ENCODE measurements at regions not wholly inside any gene's neighbourhood (a gene's known extent, or its start where the extent isn't known, plus 50 kb on each side); places are given as distances from the start of the nearest gene placed in this dataset.
A peak's percentile ranks its signal among the peaks of the same experiment; 100 is the strongest.

GRCh38 chr1:64340361-64340760 lies 129.6 kb upstream of the CACHD1 start:
- TF ChIP-seq SPI1 (IDR thresholded peaks at IDR 0.05; ENCODE audit: borderline replicate concordance, low read depth) (peak; percentile 29; the same call in 1 of the 2 replicates), REST (IDR thresholded peaks at IDR 0.05; ENCODE audit: insufficient replicate concordance, low read depth) (no peak)
- Histone ChIP-seq H3K4me3 (replicated peaks; ENCODE audit: insufficient read depth, low read length) (no peak overlapping the region), H3K27ac (replicated peaks) (no peak overlapping the region), H3K27me3 (ENCODE audit: insufficient read depth, poor library complexity, severe bottlenecking) (no peaks in the 10 kb centered on the region)
- DNase-seq (ENCODE audit: low read depth in 1 of 2, low spot score in 1 of 2): no peak

- Histone ChIP-seq H3K4me3 (replicated peaks; ENCODE audit: insufficient read depth, low read length) (no peak overlapping the region), H3K27me3 (ENCODE audit: insufficient read depth, poor library complexity, severe bottlenecking) (no peaks in the 10 kb centered on the region), H3K27ac (replicated peaks) (no peak overlapping the region)
- TF ChIP-seq REST (IDR thresholded peaks at IDR 0.05; ENCODE audit: insufficient replicate concordance, low read depth) (no peak), POLR2AphosphoS5 (IDR thresholded peaks at IDR 0.05; ENCODE audit: low read depth) (no peak), SPI1 (IDR thresholded peaks at IDR 0.05; ENCODE audit: borderline replicate concordance, low read depth) (no peak), CTCF (IDR thresholded peaks at IDR 0.05; ENCODE audit: insufficient read depth, low read length) (no peak), GABPA (IDR thresholded peaks at IDR 0.05; ENCODE audit: low read depth) (no peak)
- DNase-seq (ENCODE audit: low read depth in 1 of 2, low spot score in 1 of 2): no peak
These were observed 126.7 kb upstream of the CACHD1 start for GRCh38 chr1:64343105-64343822.

GRCh38 chr1:64343823-64344190 lies 126.1 kb upstream of the CACHD1 start:
- TF ChIP-seq REST (IDR thresholded peaks at IDR 0.05; ENCODE audit: insufficient replicate concordance, low read depth) (no peak), GABPA (IDR thresholded peaks at IDR 0.05; ENCODE audit: low read depth) (no peak), CTCF (IDR thresholded peaks at IDR 0.05; ENCODE audit: insufficient read depth, low read length) (no peak), POLR2AphosphoS5 (IDR thresholded peaks at IDR 0.05; ENCODE audit: low read depth) (no peak), SPI1 (IDR thresholded peaks at IDR 0.05; ENCODE audit: borderline replicate concordance, low read depth) (no peak)
- no peak for DNase-seq (ENCODE audit: low read depth in 1 of 2, low spot score in 1 of 2)

More at GRCh38 chr1:64343823-64344190, 126.1 kb upstream of the CACHD1 start:
- Histone ChIP-seq H3K27ac (replicated peaks) (no peak overlapping the region), H3K27me3 (ENCODE audit: insufficient read depth, poor library complexity, severe bottlenecking) (no peaks in the 10 kb centered on the region), H3K4me3 (replicated peaks; ENCODE audit: insufficient read depth, low read length) (no peak overlapping the region)
